ENCODE measurements at regions not wholly inside any gene's neighbourhood (a gene's known extent, or its start where the extent isn't known, plus 50 kb on each side); places are given as distances from the start of the nearest gene placed in this dataset.
A peak's percentile ranks its signal among the peaks of the same experiment; 100 is the strongest.
"Not testable (repeated sequence)": the region's sequence is repeated elsewhere in the genome, so short reads cannot be mapped to it uniquely, and the experiment has no call there.

- DNase-seq: not testable (repeated sequence)
These were observed 102.2 kb upstream of the PDE10A start for GRCh38 chr6:165765256-165765655.

GRCh38 chr6:165762876-165763275, 99.8 kb upstream of the PDE10A start:
- DNase-seq: no peak

- no peak for DNase-seq
These were observed 99.1 kb upstream of the PDE10A start for GRCh38 chr6:165762125-165762524.

GRCh38 chr6:165760803-165761185, 97.8 kb upstream of the PDE10A start:
- DNase-seq: no peak

GRCh38 chr6:165760126-165760802, 97.2 kb upstream of the PDE10A start:
- no peak for DNase-seq

- no peak for DNase-seq
These were observed 95.4 kb upstream of the PDE10A start for GRCh38 chr6:165758441-165758840.

- DNase-seq: no peak
These were observed 92.5 kb upstream of the PDE10A start for GRCh38 chr6:165755583-165755982.

GRCh38 chr6:165753506-165753905, 90.5 kb upstream of the PDE10A start:
- no peak for DNase-seq

- DNase-seq: no peak
These were observed 89.4 kb upstream of the PDE10A start for GRCh38 chr6:165752451-165752850.

GRCh38 chr6:165751486-165751885, 88.4 kb upstream of the PDE10A start:
- DNase-seq: no peak

- DNase-seq: no peak
These were observed 86.1 kb upstream of the PDE10A start for GRCh38 chr6:165749163-165749562.

GRCh38 chr6:165748390-165748789, 85.3 kb upstream of the PDE10A start:
- DNase-seq: no peak

GRCh38 chr6:165747963-165748362, 84.9 kb upstream of the PDE10A start:
- DNase-seq: no peak

- peak in 11 of 51 donors; percentile 2 to 40 (median 15) for DNase-seq
These were observed 83.3 kb upstream of the PDE10A start for GRCh38 chr6:165746331-165746730.

- DNase-seq: no peak
These were observed 82.5 kb upstream of the PDE10A start for GRCh38 chr6:165745492-165745891.

GRCh38 chr6:165744555-165745228, 81.7 kb upstream of the PDE10A start:
- DNase-seq: no peak

GRCh38 chr6:165743366-165743898, 80.4 kb upstream of the PDE10A start:
- no peak for DNase-seq

GRCh38 chr6:165742047-165742446, 79.0 kb upstream of the PDE10A start:
- no peak for DNase-seq

- DNase-seq: no peak
These were observed 74.4 kb upstream of the PDE10A start for GRCh38 chr6:165737396-165737795.

- DNase-seq: no peak
These were observed 72.0 kb upstream of the PDE10A start for GRCh38 chr6:165735065-165735464.

GRCh38 chr6:165733489-165733791, 70.4 kb upstream of the PDE10A start:
- no peak for DNase-seq

GRCh38 chr6:165732696-165733488, 69.9 kb upstream of the PDE10A start:
- no peak for DNase-seq
